DOHH2 (cell line): ENCODE measurements at regions not wholly inside any gene's neighbourhood (a gene's known extent, or its start where the extent isn't known, plus 50 kb on each side); places are given as distances from the start of the nearest gene placed in this dataset.

Experiments used
- H3F3A ChIP-seq: fragments of 200-600 bp; sonication (generic), shearing (Covaris generic); 2 replicates; pipeline ENCODE4 v1.6.0; 2016; ENCODE audit warnings: antibody characterized with exemption, mild to moderate bottlenecking; ENCODE audit not compliant: control insufficient read depth, insufficient read depth
- H3K27ac ChIP-seq: fragments of 200-600 bp; sonication (generic); 2 replicates; pipeline ENCODE4 v1.5.1; 2014; ENCODE audit warnings: low read depth, mild to moderate bottlenecking, low read length, moderate library complexity
- H3K27me3 ChIP-seq: fragments of 200-600 bp; sonication (generic); 2 replicates; pipeline ENCODE4 v1.6.1; 2014; ENCODE audit warnings: mild to moderate bottlenecking, low read length, mixed read lengths; ENCODE audit not compliant: control insufficient read depth
- H3K36me3 ChIP-seq: fragments of 200-600 bp; sonication (generic); 2 replicates; pipeline ENCODE4 v1.6.1; 2014; ENCODE audit warnings: mild to moderate bottlenecking, low read length, moderate library complexity, mixed read lengths; ENCODE audit not compliant: control insufficient read depth
- H3K4me1 ChIP-seq: fragments of 200-600 bp; sonication (generic); 2 replicates; pipeline ENCODE4 v1.6.1; 2014; ENCODE audit warnings: mild to moderate bottlenecking, low read length, mixed read lengths; ENCODE audit not compliant: control insufficient read depth
- H3K4me2 ChIP-seq: fragments of 200-600 bp; sonication (generic); 2 replicates; pipeline ENCODE4 v1.6.0; 2014; ENCODE audit warnings: mild to moderate bottlenecking, low read length, moderate library complexity
- H3K4me3 ChIP-seq: fragments of 200-600 bp; sonication (generic); 2 replicates; pipeline ENCODE4 v1.5.1; 2014; ENCODE audit warnings: mild to moderate bottlenecking, low read length, mixed read lengths
- H3K79me2 ChIP-seq: fragments of 200-600 bp; sonication (generic); 2 replicates; pipeline ENCODE4 v1.6.1; 2014; ENCODE audit warnings: mild to moderate bottlenecking, low read length, mixed read lengths; ENCODE audit not compliant: control insufficient read depth
- H3K9me2 ChIP-seq: fragments of 200-600 bp; sonication (generic); replicated peaks from 2 replicates; pipeline ENCODE4 v1.6.1; 2014; ENCODE audit warnings: mild to moderate bottlenecking, low read length, mixed read lengths; ENCODE audit not compliant: control insufficient read depth
- H3K9me3 ChIP-seq: fragments of 200-600 bp; sonication (generic); 2 replicates; pipeline ENCODE4 v1.6.1; 2014; ENCODE audit warnings: antibody characterized with exemption, low read length, mixed read lengths; ENCODE audit not compliant: control insufficient read depth, insufficient read depth
- H4K20me1 ChIP-seq: fragments of 200-600 bp; sonication (generic); 2 replicates; pipeline ENCODE4 v1.6.0; 2014; ENCODE audit warnings: low read depth, mild to moderate bottlenecking, antibody characterized with exemption, low read length, moderate library complexity; ENCODE audit not compliant: control insufficient read depth, insufficient read depth
- CTCF ChIP-seq: fragments of 200-600 bp; sonication (generic); IDR thresholded peaks from one replicate; pipeline ENCODE4 v1.5.1; 2014; ENCODE audit warnings: antibody characterized with exemption, mild to moderate bottlenecking, low read depth, low read length; ENCODE audit not compliant: poor library complexity, severe bottlenecking
- EZH2phosphoT487 ChIP-seq: fragments of 200-600 bp; sonication (generic); IDR thresholded peaks from 2 replicates; pipeline ENCODE4 v1.6.1; 2017; ENCODE audit warnings: borderline replicate concordance, mild to moderate bottlenecking, antibody characterized with exemption, low read length, moderate library complexity, mixed read lengths

- no peaks in the 10 kb centered on the region for H3K79me2 ChIP-seq
- no peaks in the 10 kb centered on the region for H3K36me3 ChIP-seq
- no peaks in the 10 kb centered on the region for H3K4me1 ChIP-seq
- H3K4me2 ChIP-seq: no peak overlapping the region
- no peaks in the 10 kb centered on the region for H3K9me2 ChIP-seq
- H3K9me3 ChIP-seq: no peaks in the 10 kb centered on the region
- no peaks in the 10 kb centered on the region for H3F3A ChIP-seq
- no peak overlapping the region for H3K4me3 ChIP-seq
- no peaks in the 10 kb centered on the region for H3K27me3 ChIP-seq
- TF ChIP-seq EZH2phosphoT487: no peak
- TF ChIP-seq CTCF: no peak
- H3K27ac ChIP-seq: no peak overlapping the region
- no peaks in the 10 kb centered on the region for H4K20me1 ChIP-seq
These were observed 223.4 kb downstream of the TFCP2L1 start for GRCh38 chr2:121061633-121062032.

GRCh38 chr2:121063471-121063870, 221.5 kb downstream of the TFCP2L1 start:
- Histone ChIP-seq H3K9me3 (no peaks in the 10 kb centered on the region), H4K20me1 (no peaks in the 10 kb centered on the region), H3F3A (no peaks in the 10 kb centered on the region), H3K4me3 (no peak overlapping the region), H3K4me1 (no peaks in the 10 kb centered on the region), H3K4me2 (no peak overlapping the region), H3K36me3 (no peaks in the 10 kb centered on the region), H3K9me2 (no peaks in the 10 kb centered on the region), H3K79me2 (no peaks in the 10 kb centered on the region), H3K27me3 (no peaks in the 10 kb centered on the region), H3K27ac (no peak overlapping the region)
- TF ChIP-seq CTCF (no peak), EZH2phosphoT487 (no peak)

GRCh38 chr2:121064186-121064585, 220.8 kb downstream of the TFCP2L1 start:
- no peaks in the 10 kb centered on the region for H4K20me1 ChIP-seq
- no peak overlapping the region for H3K27ac ChIP-seq
- no peaks in the 10 kb centered on the region for H3K36me3 ChIP-seq
- no peaks in the 10 kb centered on the region for H3K4me1 ChIP-seq
- no peak overlapping the region for H3K4me2 ChIP-seq
- no peaks in the 10 kb centered on the region for H3K27me3 ChIP-seq
- no peak overlapping the region for H3K4me3 ChIP-seq
- TF ChIP-seq EZH2phosphoT487: no peak
- H3K9me2 ChIP-seq: no peaks in the 10 kb centered on the region
- H3K9me3 ChIP-seq: no peaks in the 10 kb centered on the region
- H3F3A ChIP-seq: no peaks in the 10 kb centered on the region
- no peaks in the 10 kb centered on the region for H3K79me2 ChIP-seq

- H3K4me1 ChIP-seq: no peaks in the 10 kb centered on the region
- H3K27ac ChIP-seq: no peak overlapping the region
- H3K4me3 ChIP-seq: no peak overlapping the region
- no peaks in the 10 kb centered on the region for H3K9me2 ChIP-seq
- H3K27me3 ChIP-seq: no peaks in the 10 kb centered on the region
- no peaks in the 10 kb centered on the region for H3K36me3 ChIP-seq
- no peaks in the 10 kb centered on the region for H3K9me3 ChIP-seq
- no peak for TF ChIP-seq CTCF
- no peak for TF ChIP-seq EZH2phosphoT487
- H3K79me2 ChIP-seq: no peaks in the 10 kb centered on the region
- no peaks in the 10 kb centered on the region for H3F3A ChIP-seq
- no peaks in the 10 kb centered on the region for H4K20me1 ChIP-seq
- no peak overlapping the region for H3K4me2 ChIP-seq
These were observed 219.8 kb downstream of the TFCP2L1 start for GRCh38 chr2:121065239-121065638.
